H1 (cell line): ENCODE measurements at regions not wholly inside any gene's neighbourhood (a gene's known extent, or its start where the extent isn't known, plus 50 kb on each side); places are given as distances from the start of the nearest gene placed in this dataset.

Experiments used
- BCL11A ChIP-seq, 2 experiments: IDR thresholded peaks; one replicate each; pipeline ENCODE4 v1.6.1; 2011; ENCODE audit warnings: low read depth in 2 of 2, low read length in 2 of 2, mild to moderate bottlenecking in 2 of 2
- BRCA1 ChIP-seq: IDR thresholded peaks from 2 replicates; pipeline ENCODE4 v1.6.1; 2012; ENCODE audit warnings: low read depth, low read length, improper control_type of control experiment

DNA sequence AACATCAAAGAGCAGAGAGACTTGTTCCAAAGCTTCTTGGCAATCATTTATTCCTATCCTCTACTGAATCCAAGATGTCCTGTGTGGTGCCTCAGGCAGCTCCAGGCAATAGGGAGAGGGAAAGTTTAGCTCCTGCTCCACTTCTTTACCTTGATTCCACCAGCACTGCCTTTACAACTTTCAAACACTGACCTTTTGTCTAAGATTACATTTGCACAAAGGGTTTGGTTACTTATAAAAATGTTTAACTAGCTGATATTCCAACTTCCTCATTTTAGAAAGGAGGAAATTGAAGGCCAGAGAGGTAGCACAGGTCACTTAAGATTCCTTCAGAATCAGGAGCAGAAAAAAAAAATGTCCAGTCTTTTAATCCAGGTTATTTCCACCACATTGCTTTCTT, 192.7 kb downstream of the BTG1 start (continued):
- TF ChIP-seq BRCA1 (no peak), BCL11A (IDR thresholded peaks at IDR 0.05; ENCODE audit: low read depth in 2 of 2, low read length in 2 of 2) (no peak)
